GM10248 (cell line): ENCODE measurements at regions not wholly inside any gene's neighbourhood (a gene's known extent, or its start where the extent isn't known, plus 50 kb on each side); places are given as distances from the start of the nearest gene placed in this dataset.

ENCODE experiments used
- CTCF ChIA-PET: fragments of 300-600 bp; sonication (Branson Sonifier 250); formaldehyde crosslinking; extraction: SDS; loops from one replicate; lab custom pipeline; 2021; ENCODE audit warnings: antibody characterized with exemption; lab: Yijun Ruan, JAX
- POLR2A ChIA-PET: fragments of 350-650 bp; sonication (Branson Sonifier 250); formaldehyde crosslinking; extraction: SDS; loops from one replicate; lab custom pipeline; 2020; ENCODE audit warnings: antibody characterized with exemption; lab: Yijun Ruan, JAX
- DNase-seq: peaks from one replicate; pipeline ENCODE4 v3.0.0; 2012; ENCODE audit errors: extremely low spot score
- TF ChIP-seq, protein P1 (sequence below): IDR thresholded peaks from 2 replicates; pipeline ENCODE4 v1.5.1; 2012; ENCODE audit warnings: mild to moderate bottlenecking, low read depth; ENCODE audit errors: extremely low read depth, missing control alignments, control extremely low read depth

DNA sequence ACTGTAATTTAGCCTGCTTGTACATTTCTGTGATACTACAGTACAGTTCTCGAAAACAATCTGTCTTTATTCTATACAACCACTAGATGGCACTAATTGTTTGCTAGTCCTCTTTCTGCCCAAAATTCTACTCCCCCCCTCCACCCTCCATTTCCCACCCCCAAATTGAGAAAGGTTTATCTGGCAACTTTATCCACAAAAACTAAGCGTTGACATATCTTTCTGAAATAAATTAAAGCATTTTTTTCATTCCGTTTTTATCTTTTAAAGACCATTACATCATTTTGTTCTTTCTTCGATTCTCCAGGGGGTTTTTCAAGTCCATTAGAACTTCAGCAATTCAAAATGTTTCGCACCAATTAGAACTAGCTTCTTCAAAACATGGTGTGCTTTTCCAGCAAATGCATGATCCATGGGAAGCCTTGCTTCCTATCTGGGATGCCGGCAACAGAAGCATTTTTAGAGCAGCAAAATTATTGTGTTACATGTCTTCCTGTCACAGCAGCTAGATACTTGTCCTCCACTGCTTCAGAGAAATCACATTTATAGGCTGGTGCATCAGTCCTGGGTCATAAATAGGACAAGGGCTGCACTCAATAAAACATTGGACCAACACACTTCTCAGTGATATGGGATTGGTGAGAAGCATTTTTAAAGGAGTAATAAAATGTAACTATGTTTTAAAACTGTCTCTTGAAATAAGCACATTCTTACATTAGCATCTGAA, 241.3 kb downstream of the PAX3 start:
- peak; percentile 42 for DNase-seq
- TF ChIP-seq, protein P1, sequence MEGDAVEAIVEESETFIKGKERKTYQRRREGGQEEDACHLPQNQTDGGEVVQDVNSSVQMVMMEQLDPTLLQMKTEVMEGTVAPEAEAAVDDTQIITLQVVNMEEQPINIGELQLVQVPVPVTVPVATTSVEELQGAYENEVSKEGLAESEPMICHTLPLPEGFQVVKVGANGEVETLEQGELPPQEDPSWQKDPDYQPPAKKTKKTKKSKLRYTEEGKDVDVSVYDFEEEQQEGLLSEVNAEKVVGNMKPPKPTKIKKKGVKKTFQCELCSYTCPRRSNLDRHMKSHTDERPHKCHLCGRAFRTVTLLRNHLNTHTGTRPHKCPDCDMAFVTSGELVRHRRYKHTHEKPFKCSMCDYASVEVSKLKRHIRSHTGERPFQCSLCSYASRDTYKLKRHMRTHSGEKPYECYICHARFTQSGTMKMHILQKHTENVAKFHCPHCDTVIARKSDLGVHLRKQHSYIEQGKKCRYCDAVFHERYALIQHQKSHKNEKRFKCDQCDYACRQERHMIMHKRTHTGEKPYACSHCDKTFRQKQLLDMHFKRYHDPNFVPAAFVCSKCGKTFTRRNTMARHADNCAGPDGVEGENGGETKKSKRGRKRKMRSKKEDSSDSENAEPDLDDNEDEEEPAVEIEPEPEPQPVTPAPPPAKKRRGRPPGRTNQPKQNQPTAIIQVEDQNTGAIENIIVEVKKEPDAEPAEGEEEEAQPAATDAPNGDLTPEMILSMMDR: peak; percentile 42
- CTCF ChIA-PET: interaction anchor here (0.9 to 4.7 kb wide), 11 partner anchors 7 to 845 kb away, joined by 3 to 21 read pairs (median 4); no protein-coding TSS in a partner anchor
- POLR2A ChIA-PET: no interaction called here

DNA sequence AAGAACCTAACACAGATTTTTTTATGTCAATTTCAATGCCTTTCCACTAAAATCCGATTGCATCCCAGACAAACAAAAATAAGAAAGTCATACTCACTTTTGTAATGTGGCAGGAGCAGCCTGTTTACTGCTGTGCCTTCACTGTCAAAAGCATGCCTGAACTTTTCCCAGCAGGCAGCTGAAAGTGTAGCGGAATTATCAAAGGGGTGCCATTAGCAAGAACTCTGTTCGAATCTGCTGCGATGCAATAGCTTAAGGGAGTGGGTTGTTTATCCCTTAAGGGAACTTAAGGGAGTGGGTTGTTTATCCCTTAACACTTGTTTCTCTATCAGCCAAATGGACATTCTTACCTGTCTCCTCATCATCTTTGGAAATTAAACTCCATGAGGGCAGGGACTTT, 243.5 kb downstream of the PAX3 start:
- TF ChIP-seq, protein P1: no peak
- ChIA-PET CTCF (interaction anchor here (1.1 to 1.4 kb wide), 2 partner anchors 24 to 557 kb away, joined by 3 read pairs; no protein-coding TSS in a partner anchor), POLR2A (no interaction called here)
- no peak for DNase-seq

DNA sequence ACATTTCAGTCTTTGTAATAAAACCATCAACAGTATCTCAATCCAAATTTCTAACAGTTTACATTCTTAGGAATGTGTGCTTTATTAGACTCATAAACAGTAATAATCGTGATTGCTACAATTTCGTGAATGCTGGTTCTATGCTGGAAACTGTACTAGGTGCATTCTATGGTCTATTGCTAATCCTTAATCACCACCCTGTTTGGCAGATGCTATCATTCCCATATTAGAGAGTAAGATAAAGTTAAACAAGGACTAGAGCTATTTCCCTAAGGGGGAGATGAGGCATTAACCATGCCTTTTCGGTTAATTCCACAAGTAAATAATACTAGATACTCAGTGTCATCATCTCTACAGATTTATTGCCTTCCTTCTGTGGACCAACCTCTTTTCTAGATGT, 244.0 kb downstream of the PAX3 start:
- no peak for DNase-seq
- POLR2A ChIA-PET: no interaction called here
- TF ChIP-seq, protein P1: no peak
- CTCF ChIA-PET: interaction anchor here (1.4 kb wide), 1 partner anchor 557 kb away, joined by 3 read pairs; no protein-coding TSS in a partner anchor

DNA sequence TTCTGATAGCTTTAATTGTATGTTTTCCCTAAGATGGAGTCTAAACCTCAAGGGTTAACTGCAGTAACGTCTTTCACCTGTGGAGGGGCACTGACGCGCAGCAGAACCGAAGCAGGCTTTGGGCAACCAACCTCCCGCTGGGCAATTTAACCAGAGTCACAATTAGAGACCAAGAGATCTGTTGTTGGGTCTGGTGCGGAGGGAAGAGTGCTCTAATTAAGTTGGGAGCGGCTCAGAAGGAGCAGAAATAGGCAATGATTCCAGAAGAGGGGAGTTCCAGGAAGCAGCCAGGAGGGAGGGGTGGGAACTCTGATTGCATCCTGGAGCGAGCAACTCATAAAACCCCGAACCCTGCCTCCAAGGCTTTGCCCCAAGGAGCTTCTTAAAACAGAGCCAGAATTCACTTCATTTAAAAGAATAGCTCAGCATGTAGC, 245.8 kb downstream of the PAX3 start:
- POLR2A ChIA-PET: no interaction called here
- TF ChIP-seq, protein P1: no peak
- no peak for DNase-seq
- CTCF ChIA-PET: interaction anchor here (1.0 to 1.7 kb wide), 4 partner anchors 10 to 562 kb away, joined by 3 to 6 read pairs (median 3); no protein-coding TSS in a partner anchor

DNA sequence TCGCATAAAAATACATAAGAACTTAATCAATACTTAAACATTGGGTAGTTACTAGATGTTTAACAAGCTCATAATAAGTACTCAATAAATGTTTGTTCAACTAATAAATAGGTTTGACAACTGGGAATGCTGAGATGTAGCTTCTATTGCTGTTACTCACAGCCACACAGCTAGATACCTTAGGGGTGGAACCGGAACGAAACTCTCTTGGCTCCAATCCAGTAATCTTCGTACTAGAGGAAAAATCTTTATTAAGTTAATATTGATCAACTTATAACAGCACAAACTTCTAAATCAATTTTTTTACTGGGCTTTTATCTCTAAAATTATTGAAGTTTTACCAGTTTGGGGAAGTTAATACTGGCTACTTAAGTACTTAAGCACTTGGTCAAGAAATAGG, 247.8 kb downstream of the PAX3 start:
- ChIA-PET CTCF (interaction anchor here (1.4 kb wide), 1 partner anchor 8 kb away, joined by 4 read pairs; no protein-coding TSS in a partner anchor), POLR2A (no interaction called here)
- TF ChIP-seq, protein P1: no peak
- no peak for DNase-seq

DNA sequence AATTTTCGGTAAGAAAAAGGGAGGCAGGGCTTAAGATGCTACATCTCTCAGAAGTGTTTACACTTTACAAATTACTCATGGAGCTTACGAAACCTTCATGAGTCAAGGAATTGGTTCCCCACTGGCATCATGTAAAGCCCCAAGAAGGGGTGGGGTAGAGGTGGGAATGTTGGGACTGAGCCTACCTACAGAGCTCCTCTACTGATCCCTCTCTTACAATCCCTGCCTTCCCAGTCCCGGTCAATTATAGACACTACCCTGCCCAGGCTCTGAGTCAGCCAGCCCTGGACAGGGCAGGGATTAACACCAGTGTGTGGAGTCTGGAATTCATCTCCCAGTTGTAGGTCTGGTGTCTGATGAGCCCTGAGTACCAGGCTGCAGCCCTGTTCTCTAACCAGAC, 248.9 kb downstream of the PAX3 start:
- TF ChIP-seq, protein P1: no peak
- ChIA-PET POLR2A (no interaction called here), CTCF (interaction anchor here (0.8 kb wide), 1 partner anchor 8 kb away, joined by 3 read pairs; no protein-coding TSS in a partner anchor)
- no peak for DNase-seq
